Ishikawa (cell line): ENCODE measurements at regions not wholly inside any gene's neighbourhood (a gene's known extent, or its start where the extent isn't known, plus 50 kb on each side); places are given as distances from the start of the nearest gene placed in this dataset.

Experiments used
- CEBPB ChIP-seq: IDR thresholded peaks from 2 replicates; pipeline ENCODE4 v1.6.1; 2012
- CREB1 ChIP-seq: IDR thresholded peaks from 2 replicates; pipeline ENCODE4 v1.6.1; 2012; ENCODE audit warnings: low read depth
- EGR1 ChIP-seq: IDR thresholded peaks from 2 replicates; pipeline ENCODE4 v1.6.1; 2012
- EP300 ChIP-seq: IDR thresholded peaks from 2 replicates; pipeline ENCODE4 v1.6.1; 2012; ENCODE audit warnings: borderline replicate concordance
- FOXM1 ChIP-seq: IDR thresholded peaks from 2 replicates; pipeline ENCODE4 v1.6.1; 2012; ENCODE audit warnings: low read depth, borderline replicate concordance
- MAX ChIP-seq: IDR thresholded peaks from 2 replicates; pipeline ENCODE4 v1.6.1; 2012
- NFIC ChIP-seq: IDR thresholded peaks from 2 replicates; pipeline ENCODE4 v1.6.1; 2012
- RAD21 ChIP-seq: IDR thresholded peaks from 2 replicates; pipeline ENCODE4 v1.6.1; 2012; ENCODE audit warnings: low read depth
- REST ChIP-seq: IDR thresholded peaks from 2 replicates; pipeline ENCODE4 v1.6.1; 2012; ENCODE audit warnings: low read depth, mild to moderate bottlenecking
- TAF1 ChIP-seq: IDR thresholded peaks from 2 replicates; pipeline ENCODE4 v1.6.1; 2012; ENCODE audit warnings: low read depth, mild to moderate bottlenecking
- TCF12 ChIP-seq: IDR thresholded peaks from 2 replicates; pipeline ENCODE4 v1.6.1; 2012; ENCODE audit warnings: low read depth
- TEAD4 ChIP-seq: IDR thresholded peaks from 2 replicates; pipeline ENCODE4 v1.6.1; 2012
- USF1 ChIP-seq: IDR thresholded peaks from 2 replicates; pipeline ENCODE4 v1.6.1; 2012
- YY1 ChIP-seq: IDR thresholded peaks from 2 replicates; pipeline ENCODE4 v1.6.1; 2012; ENCODE audit warnings: low read depth
- ZBTB7A ChIP-seq: IDR thresholded peaks from 2 replicates; pipeline ENCODE4 v1.6.1; 2012; ENCODE audit warnings: low read depth

GRCh38 chr1:181160998-181161870, 72.7 kb downstream of the IER5 start:
- TF ChIP-seq EP300 (no peak), RAD21 (no peak), ZBTB7A (no peak), CEBPB (no peak), YY1 (no peak), USF1 (no peak), FOXM1 (no peak), CREB1 (no peak), TEAD4 (no peak), EGR1 (no peak), TAF1 (no peak), TCF12 (no peak)

- no peak for TF ChIP-seq USF1
- no peak for TF ChIP-seq TCF12
- no peak for TF ChIP-seq CREB1
- no peak for TF ChIP-seq ZBTB7A
- no peak for TF ChIP-seq MAX
- TF ChIP-seq EP300 = no peak
- no peak for TF ChIP-seq TEAD4
- no peak for TF ChIP-seq YY1
- TF ChIP-seq NFIC = no peak
- TF ChIP-seq TAF1 = no peak
- no peak for TF ChIP-seq CEBPB
- no peak for TF ChIP-seq REST
- TF ChIP-seq FOXM1 = no peak
- TF ChIP-seq EGR1 = no peak
Observed at GRCh38 chr1:181163662-181164061, 75.2 kb downstream of the IER5 start.

- TF ChIP-seq FOXM1 (no peak), NFIC (no peak), RAD21 (peak; percentile 97), EGR1 (no peak), CREB1 (no peak), CEBPB (no peak), USF1 (no peak), REST (no peak), TEAD4 (no peak), YY1 (peak; percentile 67; the same call in 1 of the 2 replicates), EP300 (no peak), MAX (peak; percentile 32; the same call in 1 of the 2 replicates), TCF12 (no peak), ZBTB7A (no peak), TAF1 (no peak)
Observed at GRCh38 chr1:181166377-181167196, 78.1 kb downstream of the IER5 start.

- TF ChIP-seq TCF12 = no peak
- no peak for TF ChIP-seq NFIC
- TF ChIP-seq CEBPB = no peak
- no peak for TF ChIP-seq CREB1
- TF ChIP-seq YY1 = no peak
- no peak for TF ChIP-seq TEAD4
- no peak for TF ChIP-seq EGR1
- no peak for TF ChIP-seq MAX
- no peak for TF ChIP-seq REST
- no peak for TF ChIP-seq EP300
- no peak for TF ChIP-seq USF1
- TF ChIP-seq TAF1 = no peak
- TF ChIP-seq FOXM1 = no peak
- TF ChIP-seq RAD21 = no peak
- TF ChIP-seq ZBTB7A = no peak
Observed at GRCh38 chr1:181169281-181169865, 80.9 kb downstream of the IER5 start.
